ENCODE measurements at regions not wholly inside any gene's neighbourhood (a gene's known extent, or its start where the extent isn't known, plus 50 kb on each side); places are given as distances from the start of the nearest gene placed in this dataset.
A peak's percentile ranks its signal among the peaks of the same experiment; 100 is the strongest.

DNA sequence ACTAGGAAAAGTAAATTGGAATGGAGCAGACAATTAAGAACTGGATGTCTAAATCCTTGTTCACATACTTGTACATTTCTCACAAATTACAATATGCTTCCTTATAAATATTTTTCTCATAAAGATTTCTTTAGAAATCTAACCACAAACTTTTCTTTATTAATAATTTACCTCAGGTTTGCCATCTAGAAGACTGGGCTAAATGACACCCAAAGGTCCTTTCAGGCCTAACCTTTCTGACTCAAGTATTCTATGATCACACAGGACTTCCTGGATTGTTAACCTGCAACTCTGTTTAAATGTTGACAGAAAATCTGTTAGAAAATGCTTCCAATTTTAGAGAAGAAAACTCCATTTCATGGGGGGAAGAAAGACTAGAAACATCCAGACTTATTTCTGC, 330.5 kb upstream of the MAP3K7 start:
- DNase-seq (ENCODE audit: low read depth in 4 of 6, low spot score in 6 of 6) = no peak
- Histone ChIP-seq H3K4me1 (ENCODE audit: control insufficient read depth, insufficient read depth, low read length) (no peaks in the 10 kb centered on the region), H3K36me3 (ENCODE audit: control insufficient read depth, insufficient read depth, low read length) (no peaks in the 10 kb centered on the region), H3K9me3 (ENCODE audit: control insufficient read depth, insufficient read depth, low read length) (peaks cover 4% of the 10 kb centered on the region), H3K27ac (ENCODE audit: low read depth, low read length) (no peak overlapping the region), H3K27me3 (ENCODE audit: control insufficient read depth, insufficient read depth, low read length) (no peaks in the 10 kb centered on the region), H3K4me3 (ENCODE audit: low read depth, low read length) (no peak overlapping the region)

DNA sequence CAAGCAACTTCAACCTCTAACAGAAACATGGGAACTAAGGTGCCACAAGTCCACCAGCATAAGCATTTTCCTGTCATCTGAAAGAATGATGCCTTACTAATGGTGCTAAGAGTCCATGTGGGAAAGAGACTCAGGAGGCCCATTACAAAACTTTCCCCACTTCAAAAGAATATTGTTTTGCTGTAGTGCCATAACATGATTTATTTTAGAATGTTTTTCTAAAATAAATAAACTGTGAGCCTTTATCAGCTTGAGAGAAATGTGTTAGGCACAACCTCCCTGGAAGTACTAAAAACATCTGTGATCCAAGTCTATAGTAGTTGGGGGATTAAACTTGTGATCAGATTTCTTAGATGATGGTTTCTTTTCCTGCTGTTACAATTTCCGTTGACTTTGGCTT, 330.1 kb upstream of the MAP3K7 start:
- no CpG with 5 or more reads among the region's 1 CpG for WGBS (ENCODE audit: insufficient coverage)
- Histone ChIP-seq H3K27ac (ENCODE audit: low read depth, low read length) (no peak overlapping the region), H3K4me3 (ENCODE audit: low read depth, low read length) (no peak overlapping the region), H3K4me1 (ENCODE audit: control insufficient read depth, insufficient read depth, low read length) (no peaks in the 10 kb centered on the region), H3K9me3 (ENCODE audit: control insufficient read depth, insufficient read depth, low read length) (peaks cover 4% of the 10 kb centered on the region), H3K27me3 (ENCODE audit: control insufficient read depth, insufficient read depth, low read length) (no peaks in the 10 kb centered on the region), H3K36me3 (ENCODE audit: control insufficient read depth, insufficient read depth, low read length) (no peaks in the 10 kb centered on the region)
- no peak for DNase-seq (ENCODE audit: low read depth in 4 of 6, low spot score in 6 of 6)

DNA sequence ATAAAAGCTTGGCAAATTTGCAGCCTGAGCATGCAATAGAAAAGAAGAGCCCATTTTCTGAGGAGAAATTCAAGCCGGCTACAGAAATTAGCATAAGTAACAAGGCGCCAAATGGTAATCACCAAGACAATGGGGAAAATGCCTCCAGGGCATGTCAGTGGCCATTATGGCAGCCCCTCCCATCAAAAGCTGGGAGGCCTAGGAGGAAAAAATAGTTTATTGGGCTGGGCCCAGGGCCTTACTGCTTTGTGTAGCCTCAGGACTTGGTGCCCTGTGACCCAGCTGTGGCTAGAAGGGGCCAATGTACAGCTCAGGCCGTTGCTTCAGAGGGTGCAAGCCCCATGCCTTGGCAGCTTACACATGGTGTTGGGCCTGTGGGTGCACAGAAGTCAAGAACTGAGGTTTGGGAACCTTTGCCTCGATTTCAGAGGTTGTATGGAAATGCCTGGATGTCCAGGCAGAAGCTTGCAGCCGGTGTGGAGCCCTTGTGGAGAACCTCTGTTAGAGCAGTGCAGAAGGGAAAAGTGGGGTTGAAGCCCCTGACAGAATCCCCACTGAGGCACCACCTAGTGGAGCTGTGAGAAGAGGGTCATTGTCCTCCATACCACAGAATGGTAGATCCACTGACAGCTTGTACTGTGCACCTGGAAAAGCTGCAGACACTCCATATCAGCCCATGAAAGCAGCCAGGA, 328.5 kb upstream of the MAP3K7 start:
- peaks cover 4% of the 10 kb centered on the region for H3K9me3 ChIP-seq (ENCODE audit: control insufficient read depth, insufficient read depth, low read length)
- H3K27ac ChIP-seq (ENCODE audit: low read depth, low read length) = no peak overlapping the region
- no peaks in the 10 kb centered on the region for H3K27me3 ChIP-seq (ENCODE audit: control insufficient read depth, insufficient read depth, low read length)
- H3K4me1 ChIP-seq (ENCODE audit: control insufficient read depth, insufficient read depth, low read length) = no peaks in the 10 kb centered on the region
- no peak overlapping the region for H3K4me3 ChIP-seq (ENCODE audit: low read depth, low read length)
- no peaks in the 10 kb centered on the region for H3K36me3 ChIP-seq (ENCODE audit: control insufficient read depth, insufficient read depth, low read length)
- WGBS (ENCODE audit: insufficient coverage) = 71% methylated on average over 5 of the region's 5 CpGs
- no peak for DNase-seq (ENCODE audit: low read depth in 4 of 6, low spot score in 6 of 6)

DNA sequence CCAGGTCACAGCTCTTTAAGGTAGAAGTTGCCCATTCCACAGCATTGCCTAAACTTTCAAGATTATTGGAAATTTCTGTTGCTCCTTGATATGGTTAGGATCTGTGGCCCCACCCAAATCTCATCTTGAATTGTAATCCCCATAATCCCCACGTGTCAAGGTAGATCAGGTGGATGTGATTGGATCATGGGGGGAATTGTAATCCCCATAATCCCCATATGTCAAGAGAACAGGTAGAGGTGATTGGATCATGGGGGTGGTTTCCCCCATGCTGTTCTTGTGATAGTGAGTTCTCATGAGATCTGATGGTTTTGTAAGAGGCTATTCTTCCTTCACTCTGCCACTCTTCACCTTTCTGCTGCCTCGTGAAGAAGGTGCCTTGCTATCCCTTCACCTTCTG, 327.4 kb upstream of the MAP3K7 start:
- Histone ChIP-seq H3K4me3 (ENCODE audit: low read depth, low read length) (no peak overlapping the region), H3K27ac (ENCODE audit: low read depth, low read length) (no peak overlapping the region), H3K27me3 (ENCODE audit: control insufficient read depth, insufficient read depth, low read length) (no peaks in the 10 kb centered on the region), H3K4me1 (ENCODE audit: control insufficient read depth, insufficient read depth, low read length) (no peaks in the 10 kb centered on the region), H3K9me3 (ENCODE audit: control insufficient read depth, insufficient read depth, low read length) (peaks cover 4% of the 10 kb centered on the region), H3K36me3 (ENCODE audit: control insufficient read depth, insufficient read depth, low read length) (no peaks in the 10 kb centered on the region)
- DNase-seq (ENCODE audit: low read depth in 4 of 6, low spot score in 6 of 6) = no peak
- no CpG with 5 or more reads among the region's 2 CpGs for WGBS (ENCODE audit: insufficient coverage)

DNA sequence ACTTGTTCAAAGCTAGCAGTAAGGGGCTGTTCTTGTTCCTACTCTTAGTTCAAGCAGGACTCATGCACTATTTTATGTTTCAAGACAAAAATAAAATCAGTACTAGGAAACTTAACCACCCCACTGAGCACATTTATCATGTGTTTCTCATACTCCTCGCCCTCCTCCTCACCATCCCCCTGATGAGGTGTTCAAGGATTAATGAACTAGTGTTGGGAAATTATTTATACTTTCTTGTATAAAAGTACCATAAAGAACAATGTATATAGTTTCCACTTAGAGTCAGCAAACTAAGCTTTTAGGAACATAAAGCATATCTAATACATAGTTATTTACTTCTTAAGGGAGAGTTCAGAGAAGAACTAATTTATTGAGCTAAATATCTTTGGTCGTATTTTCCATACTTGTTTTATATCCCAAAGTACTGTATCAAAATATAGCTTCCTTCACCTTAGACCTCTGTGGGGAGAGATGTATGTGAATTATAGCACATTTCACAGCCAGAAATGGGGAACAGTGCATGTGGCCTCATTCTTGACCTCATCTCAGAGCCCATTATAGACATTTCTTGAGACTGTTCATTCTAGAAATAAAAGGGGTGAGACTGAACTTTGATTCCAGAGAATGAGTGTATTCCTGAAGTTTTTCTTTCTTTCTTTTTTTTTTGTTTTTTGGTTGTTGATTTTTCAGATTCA, 326.5 kb upstream of the MAP3K7 start:
- Histone ChIP-seq H3K4me3 (ENCODE audit: low read depth, low read length) (no peak overlapping the region), H3K4me1 (ENCODE audit: control insufficient read depth, insufficient read depth, low read length) (no peaks in the 10 kb centered on the region), H3K9me3 (ENCODE audit: control insufficient read depth, insufficient read depth, low read length) (peaks cover 4% of the 10 kb centered on the region), H3K36me3 (ENCODE audit: control insufficient read depth, insufficient read depth, low read length) (no peaks in the 10 kb centered on the region), H3K27me3 (ENCODE audit: control insufficient read depth, insufficient read depth, low read length) (no peaks in the 10 kb centered on the region), H3K27ac (ENCODE audit: low read depth, low read length) (no peak overlapping the region)
- WGBS (ENCODE audit: insufficient coverage) = no CpG with 5 or more reads among the region's 2 CpGs
- no peak for DNase-seq (ENCODE audit: low read depth in 4 of 6, low spot score in 6 of 6)

DNA sequence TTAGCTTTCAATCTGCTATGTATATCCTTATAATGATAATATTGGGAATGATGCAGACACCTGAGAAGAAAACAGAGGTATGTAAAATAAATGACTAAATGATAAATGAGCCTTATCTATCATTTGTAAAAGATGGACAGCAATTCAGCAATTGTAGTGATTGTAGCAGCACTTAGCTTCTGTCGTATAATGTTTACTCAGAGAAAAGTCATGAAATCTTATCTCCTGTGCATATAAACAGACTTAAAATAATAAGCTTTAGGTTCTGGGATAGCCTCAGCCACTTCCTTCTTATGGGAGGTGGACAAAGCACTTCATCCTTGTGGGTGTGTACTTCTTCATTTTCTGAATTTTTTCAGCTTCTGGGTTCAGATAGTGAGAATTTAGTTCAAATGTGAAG, 324.8 kb upstream of the MAP3K7 start:
- Histone ChIP-seq H3K27ac (ENCODE audit: low read depth, low read length) (no peak overlapping the region), H3K4me1 (ENCODE audit: control insufficient read depth, insufficient read depth, low read length) (no peaks in the 10 kb centered on the region), H3K4me3 (ENCODE audit: low read depth, low read length) (no peak overlapping the region), H3K36me3 (ENCODE audit: control insufficient read depth, insufficient read depth, low read length) (no peaks in the 10 kb centered on the region), H3K9me3 (ENCODE audit: control insufficient read depth, insufficient read depth, low read length) (peaks cover 4% of the 10 kb centered on the region), H3K27me3 (ENCODE audit: control insufficient read depth, insufficient read depth, low read length) (no peaks in the 10 kb centered on the region)
- WGBS (ENCODE audit: insufficient coverage) = no CpG with 5 or more reads among the region's 1 CpG
- DNase-seq (ENCODE audit: low read depth in 4 of 6, low spot score in 6 of 6) = no peak

DNA sequence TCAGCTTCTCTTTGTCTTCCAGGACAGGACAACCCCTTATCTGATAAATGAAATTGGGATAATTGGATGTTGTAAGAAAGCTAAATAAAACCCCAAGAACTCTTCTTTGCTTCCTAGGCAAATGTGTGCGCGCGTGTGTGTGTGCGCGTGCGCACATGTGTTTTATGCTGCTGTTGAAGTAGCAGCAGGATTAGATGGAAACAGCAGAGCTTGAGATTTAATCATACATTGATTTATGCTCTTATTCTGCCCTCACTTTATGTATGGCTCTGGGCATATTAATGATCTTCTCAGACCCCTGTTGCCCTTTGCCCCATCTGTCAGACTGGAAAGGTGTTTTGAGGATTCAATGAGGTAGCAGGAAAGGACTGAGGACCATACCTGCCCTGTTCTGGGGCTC, 324.0 kb upstream of the MAP3K7 start:
- H3K4me1 ChIP-seq (ENCODE audit: control insufficient read depth, insufficient read depth, low read length) = no peaks in the 10 kb centered on the region
- no peaks in the 10 kb centered on the region for H3K27me3 ChIP-seq (ENCODE audit: control insufficient read depth, insufficient read depth, low read length)
- no peaks in the 10 kb centered on the region for H3K36me3 ChIP-seq (ENCODE audit: control insufficient read depth, insufficient read depth, low read length)
- H3K4me3 ChIP-seq (ENCODE audit: low read depth, low read length) = no peak overlapping the region
- peaks cover 4% of the 10 kb centered on the region for H3K9me3 ChIP-seq (ENCODE audit: control insufficient read depth, insufficient read depth, low read length)
- no peak overlapping the region for H3K27ac ChIP-seq (ENCODE audit: low read depth, low read length)
- no peak for DNase-seq (ENCODE audit: low read depth in 4 of 6, low spot score in 6 of 6)
- WGBS (ENCODE audit: insufficient coverage) = no CpG with 5 or more reads among the region's 6 CpGs

DNA sequence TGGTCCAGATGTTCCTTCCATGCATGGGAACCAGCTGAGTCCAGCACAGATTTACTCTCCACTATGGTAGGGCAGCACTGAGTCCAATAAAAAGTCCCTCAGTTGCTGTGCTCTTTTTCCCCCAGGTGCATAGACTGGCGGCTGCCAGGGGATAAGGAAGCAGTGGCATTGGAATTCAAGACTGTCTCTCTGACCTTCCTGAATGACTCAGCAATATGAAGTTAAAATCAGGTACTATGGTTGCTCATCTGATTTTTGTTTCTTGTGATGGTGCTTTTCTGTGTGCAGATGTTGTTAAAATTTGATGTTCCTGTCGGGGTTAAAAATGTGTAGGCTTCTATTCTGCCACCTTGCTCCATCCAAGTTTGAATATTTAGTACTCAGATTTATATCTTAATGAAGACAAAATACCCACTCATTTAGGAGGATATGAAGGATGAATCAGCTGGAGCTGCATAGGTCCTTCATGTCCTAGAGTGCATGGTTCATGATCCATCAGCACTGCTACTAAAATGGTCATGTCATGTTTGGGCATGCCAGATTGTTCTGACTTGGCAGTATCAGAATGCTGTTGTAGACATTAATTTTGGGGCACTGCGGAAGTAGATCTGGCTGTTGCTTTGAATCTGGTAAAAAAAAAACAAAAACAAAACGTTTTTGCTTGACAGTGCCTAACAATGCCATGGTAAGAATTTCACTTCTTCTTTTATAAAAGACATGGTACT, 321.2 kb upstream of the MAP3K7 start:
- Histone ChIP-seq H3K4me3 (ENCODE audit: low read depth, low read length) (no peak overlapping the region), H3K27ac (ENCODE audit: low read depth, low read length) (no peak overlapping the region), H3K27me3 (ENCODE audit: control insufficient read depth, insufficient read depth, low read length) (no peaks in the 10 kb centered on the region), H3K9me3 (ENCODE audit: control insufficient read depth, insufficient read depth, low read length) (no peaks in the 10 kb centered on the region), H3K4me1 (ENCODE audit: control insufficient read depth, insufficient read depth, low read length) (no peaks in the 10 kb centered on the region), H3K36me3 (ENCODE audit: control insufficient read depth, insufficient read depth, low read length) (no peaks in the 10 kb centered on the region)
- no peak for DNase-seq (ENCODE audit: low read depth in 4 of 6, low spot score in 6 of 6)
- WGBS (ENCODE audit: insufficient coverage) = 80% methylated on average over 1 of the region's 4 CpGs

DNA sequence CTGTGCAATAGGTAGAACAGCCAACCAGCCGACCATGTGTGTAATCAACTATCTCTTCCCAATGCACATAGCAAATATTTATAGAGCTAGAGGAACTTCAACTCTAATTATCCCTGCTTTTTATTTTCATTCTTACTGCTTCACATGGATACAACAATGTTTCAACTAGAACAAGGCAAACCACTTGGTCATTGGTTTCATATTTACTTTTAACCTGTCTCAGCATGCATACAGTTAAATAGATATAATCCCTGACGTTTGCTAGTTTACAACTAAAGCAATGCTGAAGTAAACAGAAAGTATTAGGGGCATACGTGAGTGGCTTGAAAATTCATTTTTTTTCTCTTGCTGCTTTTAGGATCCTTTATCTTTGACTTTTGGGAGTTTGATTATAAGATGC, 318.5 kb upstream of the MAP3K7 start:
- H3K27me3 ChIP-seq (ENCODE audit: control insufficient read depth, insufficient read depth, low read length) = no peaks in the 10 kb centered on the region
- H3K36me3 ChIP-seq (ENCODE audit: control insufficient read depth, insufficient read depth, low read length) = no peaks in the 10 kb centered on the region
- WGBS (ENCODE audit: insufficient coverage) = 80% methylated on average over 1 of the region's 3 CpGs
- DNase-seq (ENCODE audit: low read depth in 4 of 6, low spot score in 6 of 6) = peak in 1 of 6 donors; percentile 20
- H3K27ac ChIP-seq (ENCODE audit: low read depth, low read length) = no peak overlapping the region
- no peaks in the 10 kb centered on the region for H3K4me1 ChIP-seq (ENCODE audit: control insufficient read depth, insufficient read depth, low read length)
- H3K4me3 ChIP-seq (ENCODE audit: low read depth, low read length) = no peak overlapping the region
- H3K9me3 ChIP-seq (ENCODE audit: control insufficient read depth, insufficient read depth, low read length) = no peaks in the 10 kb centered on the region

DNA sequence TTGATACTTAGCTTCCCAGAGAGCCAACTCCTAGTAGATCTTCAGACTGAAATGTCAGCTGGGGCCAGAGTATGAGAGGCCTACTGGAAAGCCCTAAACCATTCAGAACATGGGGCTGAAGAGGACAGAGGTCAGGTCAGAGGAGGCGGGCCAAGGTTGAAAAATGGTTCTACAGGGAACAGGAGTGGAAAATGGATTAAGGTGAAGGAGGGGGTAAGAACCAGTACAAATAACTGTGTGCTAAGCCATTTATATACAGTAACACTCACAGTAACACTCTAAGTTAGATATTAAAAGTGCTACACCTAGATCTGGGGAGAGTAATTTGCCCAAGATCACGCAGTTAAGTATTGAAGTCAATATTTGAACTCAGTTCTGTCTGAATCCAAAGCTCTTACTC, 313.2 kb upstream of the MAP3K7 start:
- no peak for DNase-seq (ENCODE audit: low read depth in 4 of 6, low spot score in 6 of 6)
- no peaks in the 10 kb centered on the region for H3K27me3 ChIP-seq (ENCODE audit: control insufficient read depth, insufficient read depth, low read length)
- H3K27ac ChIP-seq (ENCODE audit: low read depth, low read length) = no peak overlapping the region
- no peaks in the 10 kb centered on the region for H3K36me3 ChIP-seq (ENCODE audit: control insufficient read depth, insufficient read depth, low read length)
- H3K4me1 ChIP-seq (ENCODE audit: control insufficient read depth, insufficient read depth, low read length) = peaks cover 3% of the 10 kb centered on the region
- H3K9me3 ChIP-seq (ENCODE audit: control insufficient read depth, insufficient read depth, low read length) = no peaks in the 10 kb centered on the region
- WGBS (ENCODE audit: insufficient coverage) = 83% methylated on average over 1 of the region's 2 CpGs
- no peak overlapping the region for H3K4me3 ChIP-seq (ENCODE audit: low read depth, low read length)
